Gastroesophageal sphincter (tissue), 3 donors: ENCODE measurements at regions not wholly inside any gene's neighbourhood (a gene's known extent, or its start where the extent isn't known, plus 50 kb on each side); places are given as distances from the start of the nearest gene placed in this dataset.

ENCODE experiments used
- CTCF ChIP-seq, 4 experiments: fragments of 200-600 bp in 2 of 4; fragments of 450-650 bp in 2 of 4; sonication (generic) in 1 of 4; IDR thresholded peaks; one replicate each; pipeline ENCODE4 v1.5.1; 2017 to 2019; ENCODE audit warnings: antibody characterized with exemption in 4 of 4, mild to moderate bottlenecking in 2 of 4, moderate library complexity in 2 of 4
- POLR2A ChIP-seq, 2 donors: fragments of 450-650 bp; IDR thresholded peaks; one replicate each; pipeline ENCODE4 v1.6.1; 2017; ENCODE audit warnings: antibody characterized with exemption in 2 of 2, mild to moderate bottlenecking in 2 of 2, moderate library complexity in 1 of 2
- POLR2AphosphoS5 ChIP-seq: sonication (generic); formaldehyde crosslinking; IDR thresholded peaks from one replicate; pipeline ENCODE4 v1.6.1; 2017; ENCODE audit warnings: antibody characterized with exemption

GRCh38 chr9:73872701-73873100 is 624.4 kb upstream of the RORB start:
- TF ChIP-seq CTCF (IDR thresholded peaks at IDR 0.05) (no peak), POLR2A (IDR thresholded peaks at IDR 0.05) (no peak), POLR2AphosphoS5 (no peak)
